ENCODE measurements at regions not wholly inside any gene's neighbourhood (a gene's known extent, or its start where the extent isn't known, plus 50 kb on each side); places are given as distances from the start of the nearest gene placed in this dataset.

- no peak for TF ChIP-seq CTCF (IDR thresholded peaks at IDR 0.05 in 8 of 11, conservative IDR thresholded peaks at IDR 0.05 in 3 of 11)
- no peak for TF ChIP-seq POLR2A (IDR thresholded peaks at IDR 0.05)
Observed at GRCh38 chr11:96885912-96886311, 496.1 kb downstream of the JRKL start.
